ENCODE measurements at regions not wholly inside any gene's neighbourhood (a gene's known extent, or its start where the extent isn't known, plus 50 kb on each side); places are given as distances from the start of the nearest gene placed in this dataset.

DNA sequence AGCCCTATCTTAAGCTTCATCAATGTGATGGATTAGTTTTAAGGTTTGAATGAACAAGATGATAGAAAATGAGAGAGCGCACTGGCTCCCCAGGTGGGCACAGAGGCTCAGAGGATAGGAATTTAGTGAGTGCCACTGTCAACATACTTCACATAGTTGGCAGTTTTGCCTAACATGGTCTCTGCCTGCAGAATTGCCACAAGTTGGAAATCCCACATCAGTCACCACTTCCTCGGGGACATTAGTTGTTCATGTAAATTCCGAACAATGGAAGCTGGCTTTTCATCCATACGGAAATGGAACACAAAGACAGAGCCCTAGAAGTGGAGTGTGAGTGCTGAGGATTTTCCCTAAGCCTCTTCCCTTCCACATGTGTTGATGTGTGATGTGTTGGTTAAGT lies 123.9 kb upstream of the PHACTR1 start:
- no peak overlapping the region for H3K4me3 Mint-ChIP-seq
- POLR2A ChIA-PET, result no interaction called here
- CTCF ChIA-PET, result interaction anchor here (0.9 kb wide), 1 partner anchor 11 kb away, joined by 3 read pairs; no protein-coding TSS in a partner anchor
- TF ChIP-seq, protein P1, sequence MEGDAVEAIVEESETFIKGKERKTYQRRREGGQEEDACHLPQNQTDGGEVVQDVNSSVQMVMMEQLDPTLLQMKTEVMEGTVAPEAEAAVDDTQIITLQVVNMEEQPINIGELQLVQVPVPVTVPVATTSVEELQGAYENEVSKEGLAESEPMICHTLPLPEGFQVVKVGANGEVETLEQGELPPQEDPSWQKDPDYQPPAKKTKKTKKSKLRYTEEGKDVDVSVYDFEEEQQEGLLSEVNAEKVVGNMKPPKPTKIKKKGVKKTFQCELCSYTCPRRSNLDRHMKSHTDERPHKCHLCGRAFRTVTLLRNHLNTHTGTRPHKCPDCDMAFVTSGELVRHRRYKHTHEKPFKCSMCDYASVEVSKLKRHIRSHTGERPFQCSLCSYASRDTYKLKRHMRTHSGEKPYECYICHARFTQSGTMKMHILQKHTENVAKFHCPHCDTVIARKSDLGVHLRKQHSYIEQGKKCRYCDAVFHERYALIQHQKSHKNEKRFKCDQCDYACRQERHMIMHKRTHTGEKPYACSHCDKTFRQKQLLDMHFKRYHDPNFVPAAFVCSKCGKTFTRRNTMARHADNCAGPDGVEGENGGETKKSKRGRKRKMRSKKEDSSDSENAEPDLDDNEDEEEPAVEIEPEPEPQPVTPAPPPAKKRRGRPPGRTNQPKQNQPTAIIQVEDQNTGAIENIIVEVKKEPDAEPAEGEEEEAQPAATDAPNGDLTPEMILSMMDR (IDR thresholded peaks at IDR 0.05), result no peak
- H3K27ac Mint-ChIP-seq, result no peak overlapping the region
- no peak for DNase-seq
- no peaks in the 10 kb centered on the region for H3K36me3 Mint-ChIP-seq (ENCODE audit: low read depth)
- no peaks in the 10 kb centered on the region for H3K9me3 Mint-ChIP-seq
- H3K4me1 Mint-ChIP-seq (ENCODE audit: low read depth), result no peaks in the 10 kb centered on the region
- H3K27me3 Mint-ChIP-seq, result peaks cover 5% of the 10 kb centered on the region
- no peak for ATAC-seq
- intact Hi-C loops (cut with micrococcal nuclease), result no loop called here

DNA sequence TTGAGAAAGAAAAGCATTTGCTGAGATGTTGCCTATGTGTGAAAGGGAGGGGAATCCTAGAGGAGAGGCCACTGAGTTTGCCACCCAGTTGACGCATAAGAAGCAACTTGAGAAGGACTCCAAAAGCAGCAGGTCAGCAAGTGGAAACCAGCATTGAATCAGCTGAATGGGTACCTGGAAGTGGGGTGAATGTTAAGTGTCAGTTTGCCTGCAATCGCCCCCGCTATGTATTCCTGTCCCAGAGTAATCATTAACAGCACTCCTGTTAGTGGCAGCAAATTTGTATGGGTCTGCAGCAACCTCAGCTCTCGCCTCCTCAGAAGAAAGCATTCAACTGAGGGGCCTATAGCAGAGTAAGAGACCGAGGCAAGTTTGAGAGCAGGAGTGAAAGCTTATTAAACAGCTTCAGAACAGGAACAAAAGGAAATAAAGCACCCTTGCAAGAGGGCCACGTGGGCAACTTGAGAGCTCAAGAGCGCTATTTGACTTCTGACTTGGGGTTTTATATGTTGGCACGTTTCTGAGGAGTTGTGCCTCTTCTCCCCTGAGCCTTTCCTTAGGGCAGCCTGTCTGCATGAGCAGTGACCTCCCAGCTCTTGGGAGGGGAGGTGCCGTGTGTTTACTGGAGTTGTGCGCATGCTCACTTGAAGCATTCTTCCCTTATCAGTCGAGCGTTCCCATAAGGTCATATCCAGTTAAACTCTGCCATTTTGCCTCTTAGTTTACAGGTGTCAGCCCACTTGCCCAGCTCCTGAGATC lies 122.6 kb upstream of the PHACTR1 start:
- DNase-seq, result no peak
- Mint-ChIP-seq H3K4me3 (no peak overlapping the region), H3K27ac (no peak overlapping the region), H3K9me3 (no peaks in the 10 kb centered on the region), H3K27me3 (peaks cover 5% of the 10 kb centered on the region), H3K36me3 (ENCODE audit: low read depth) (no peaks in the 10 kb centered on the region), H3K4me1 (ENCODE audit: low read depth) (no peaks in the 10 kb centered on the region)
- ChIA-PET POLR2A (no interaction called here), CTCF (interaction anchor here (0.9 to 1.0 kb wide), 2 partner anchors 9 to 11 kb away, joined by 3 read pairs; no protein-coding TSS in a partner anchor)
- intact Hi-C loops (cut with micrococcal nuclease), result no loop called here
- ATAC-seq, result no peak
- TF ChIP-seq, protein P1 (IDR thresholded peaks at IDR 0.05), result no peak

DNA sequence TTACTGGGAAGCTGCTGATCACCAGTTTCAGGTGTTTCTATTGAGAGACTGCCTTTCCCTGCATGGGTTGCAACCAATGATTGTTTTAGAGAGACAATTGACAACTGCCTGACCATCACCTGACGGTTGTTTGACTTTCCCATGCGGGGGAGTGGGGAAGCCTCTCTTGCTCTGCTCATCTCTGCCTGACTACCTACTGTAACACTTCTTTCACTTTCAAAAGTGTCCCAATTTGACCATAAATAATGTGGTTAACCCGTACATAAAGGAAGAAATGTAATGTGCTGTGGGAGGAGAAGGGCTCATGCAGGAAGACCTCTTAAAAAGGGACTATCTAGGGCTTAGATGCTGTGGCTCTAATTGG lies 122.1 kb upstream of the PHACTR1 start:
- DNase-seq (no peak), ATAC-seq (no peak)
- no peaks in the 10 kb centered on the region for H3K4me1 Mint-ChIP-seq (ENCODE audit: low read depth)
- no peak overlapping the region for H3K4me3 Mint-ChIP-seq
- POLR2A ChIA-PET, result no interaction called here
- H3K27me3 Mint-ChIP-seq, result peaks cover 5% of the 10 kb centered on the region
- TF ChIP-seq, protein P1 (IDR thresholded peaks at IDR 0.05), result no peak
- CTCF ChIA-PET, result interaction anchor here (1.0 kb wide), 1 partner anchor 10 kb away, joined by 3 read pairs; no protein-coding TSS in a partner anchor
- H3K9me3 Mint-ChIP-seq, result no peaks in the 10 kb centered on the region
- no peaks in the 10 kb centered on the region for H3K36me3 Mint-ChIP-seq (ENCODE audit: low read depth)
- no peak overlapping the region for H3K27ac Mint-ChIP-seq
- intact Hi-C loops (cut with micrococcal nuclease), result no loop called here

DNA sequence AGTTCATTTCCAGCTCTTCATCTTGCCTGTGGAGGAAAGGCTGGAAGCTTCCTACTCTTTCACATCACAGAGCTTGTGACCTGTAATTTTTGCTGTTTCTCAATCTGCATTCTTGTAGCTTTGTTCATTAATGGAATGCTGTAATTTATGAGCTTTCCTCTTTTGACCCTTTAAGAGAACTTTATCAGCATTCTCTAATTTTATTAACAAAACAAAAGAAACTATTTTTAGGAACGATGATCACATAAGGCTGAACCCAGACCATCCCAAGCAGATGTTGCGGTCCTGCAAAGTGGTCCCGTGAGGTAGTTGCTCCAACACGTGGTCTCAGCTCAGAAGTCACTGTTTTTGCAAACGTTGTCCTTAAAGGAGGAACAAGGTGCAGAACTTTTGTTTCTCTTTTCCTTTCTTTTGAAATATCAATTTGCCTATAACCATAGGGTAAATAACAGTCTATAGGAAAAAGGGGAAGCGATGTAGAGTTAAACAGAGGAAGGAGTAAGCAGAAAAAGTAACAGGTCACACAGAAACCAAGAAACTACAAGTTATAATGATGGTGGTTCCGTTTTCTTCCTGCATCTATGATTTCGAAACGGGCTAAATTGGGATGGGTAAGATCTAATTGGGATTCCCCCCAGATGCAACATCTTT lies 121.3 kb upstream of the PHACTR1 start:
- DNase-seq, result no peak
- Mint-ChIP-seq H3K27me3 (peaks cover 5% of the 10 kb centered on the region), H3K27ac (no peak overlapping the region), H3K9me3 (no peaks in the 10 kb centered on the region), H3K4me1 (ENCODE audit: low read depth) (no peaks in the 10 kb centered on the region), H3K36me3 (ENCODE audit: low read depth) (no peaks in the 10 kb centered on the region), H3K4me3 (no peak overlapping the region)
- ATAC-seq, result no peak
- CTCF ChIA-PET, result interaction anchor here (1.0 kb wide), 1 partner anchor 9 kb away, joined by 3 read pairs; no protein-coding TSS in a partner anchor
- POLR2A ChIA-PET, result no interaction called here
- TF ChIP-seq, protein P1 (IDR thresholded peaks at IDR 0.05), result no peak
- intact Hi-C loops (cut with micrococcal nuclease), result no loop called here

DNA sequence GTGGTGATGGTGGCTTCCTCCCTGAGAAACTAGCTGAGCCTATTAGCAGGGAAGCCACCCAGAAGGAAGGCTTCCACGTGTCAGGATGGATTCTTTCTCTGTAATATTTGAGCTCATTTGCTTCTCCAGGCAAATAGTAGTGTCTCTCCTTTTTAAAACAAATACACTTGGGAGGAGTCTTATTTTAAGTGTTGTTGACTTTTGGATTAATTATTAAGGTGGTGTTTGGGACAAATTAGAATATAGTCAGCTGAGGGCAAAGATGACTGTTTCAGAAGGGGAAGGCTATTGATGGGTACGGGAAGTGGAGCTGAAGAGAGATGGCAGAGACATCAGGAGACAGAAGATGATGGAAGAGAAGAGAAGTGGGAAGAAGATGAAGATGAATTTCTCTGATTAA lies 119.8 kb upstream of the PHACTR1 start:
- intact Hi-C loops (cut with micrococcal nuclease), result no loop called here
- ChIA-PET POLR2A (no interaction called here), CTCF (no interaction called here)
- TF ChIP-seq, protein P1 (IDR thresholded peaks at IDR 0.05), result no peak
- ATAC-seq (no peak), DNase-seq (no peak)
- Mint-ChIP-seq H3K4me3 (no peak overlapping the region), H3K27ac (no peak overlapping the region), H3K27me3 (peaks cover 7% of the 10 kb centered on the region), H3K4me1 (ENCODE audit: low read depth) (no peaks in the 10 kb centered on the region), H3K9me3 (no peaks in the 10 kb centered on the region), H3K36me3 (ENCODE audit: low read depth) (no peaks in the 10 kb centered on the region)

All from activated CD8-positive, alpha-beta T cell treated with anti-CD3 and anti-CD28 coated beads for 36 hours (primary cell).